Brain microvascular endothelial cell (primary cell): ENCODE measurements at regions not wholly inside any gene's neighbourhood (a gene's known extent, or its start where the extent isn't known, plus 50 kb on each side); places are given as distances from the start of the nearest gene placed in this dataset.

ENCODE experiments used
- DNase-seq: peaks from one replicate; pipeline ENCODE4 v3.0.0-alpha.2; 2020
- H3K27ac ChIP-seq: fragments of 250-450 bp; sonication (Bioruptor Pico); 2 replicates; pipeline ENCODE4 v1.5.1; 2020; ENCODE audit warnings: mild to moderate bottlenecking, moderate library complexity
- H3K27me3 ChIP-seq: fragments of 250-450 bp; sonication (Bioruptor Pico); replicated peaks from 2 replicates; pipeline ENCODE4 v1.5.1; 2020; ENCODE audit warnings: mild to moderate bottlenecking
- H3K36me3 ChIP-seq: fragments of 250-450 bp; sonication (Bioruptor Pico); replicated peaks from 2 replicates; pipeline ENCODE4 v1.5.1; 2020; ENCODE audit warnings: mild to moderate bottlenecking
- H3K4me3 ChIP-seq: 2 replicates; pipeline ENCODE4 v1.5.1; 2011; ENCODE audit warnings: low read depth, mild to moderate bottlenecking, control low read depth, low read length, moderate library complexity
- CTCF ChIP-seq: IDR thresholded peaks from 2 replicates; pipeline ENCODE4 v1.5.1; 2011; ENCODE audit warnings: low read depth, mild to moderate bottlenecking, moderate library complexity, low read length, control low read depth, inconsistent platforms; ENCODE audit errors: missing control alignments
- in situ Hi-C: cut with HindIII; loops from 2 replicates; pipeline ENCODE4 v1.10.0; 2017; ENCODE audit warnings: low sequenced_read_pairs, low pct_ligation_motif_present

- no peak overlapping the region for H3K4me3 ChIP-seq
- H3K27ac ChIP-seq = no peak overlapping the region
- peak; percentile 86 for TF ChIP-seq CTCF
- no peaks in the 10 kb centered on the region for H3K36me3 ChIP-seq
- in situ Hi-C loops = no loop called here
- DNase-seq = peak; percentile 69
- H3K27me3 ChIP-seq = no peaks in the 10 kb centered on the region
Observed at GRCh38 chrX:46408553-46409407, 136.4 kb downstream of the ZNF674 start.

- Histone ChIP-seq H3K27ac (no peak overlapping the region), H3K27me3 (no peaks in the 10 kb centered on the region), H3K4me3 (no peak overlapping the region), H3K36me3 (no peaks in the 10 kb centered on the region)
- no peak for DNase-seq
- in situ Hi-C loops = no loop called here
- no peak for TF ChIP-seq CTCF
Observed at GRCh38 chrX:46407753-46408130, 137.5 kb downstream of the ZNF674 start.

DNA sequence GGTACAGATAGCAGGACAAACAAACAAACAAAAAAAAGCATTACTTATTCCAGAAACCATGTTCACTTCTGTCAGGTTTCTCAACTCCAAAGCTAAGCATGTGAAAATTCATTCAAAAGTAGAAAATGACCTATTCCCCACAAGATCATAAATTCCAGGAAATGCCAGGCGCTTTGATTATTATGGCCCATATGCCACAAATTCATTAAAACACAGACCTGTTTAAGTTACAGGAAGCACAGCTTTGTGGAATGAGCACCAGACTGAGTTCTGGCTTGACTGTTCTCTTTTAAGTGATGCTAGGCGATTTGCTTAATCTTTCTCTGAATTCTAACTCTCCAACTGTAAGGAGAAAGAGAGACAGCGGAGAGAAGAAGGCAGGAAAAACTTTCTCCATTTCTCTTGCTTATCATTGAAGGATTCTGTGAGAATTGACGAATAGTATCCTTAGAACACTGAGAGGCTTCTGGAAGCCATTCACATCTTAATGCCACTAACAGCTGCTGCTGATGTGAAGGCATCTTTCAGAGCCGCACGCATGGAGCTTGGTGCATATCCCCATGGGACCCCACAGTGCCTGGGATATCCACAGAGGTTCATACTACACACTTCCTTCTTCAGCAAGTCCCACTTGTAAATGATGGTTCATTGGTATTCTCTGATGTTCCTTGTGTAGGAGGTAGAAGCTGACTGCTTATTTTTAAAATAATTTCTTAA is 138.0 kb downstream of the ZNF674 start:
- TF ChIP-seq CTCF = no peak
- DNase-seq = no peak
- in situ Hi-C loops = no loop called here

DNA sequence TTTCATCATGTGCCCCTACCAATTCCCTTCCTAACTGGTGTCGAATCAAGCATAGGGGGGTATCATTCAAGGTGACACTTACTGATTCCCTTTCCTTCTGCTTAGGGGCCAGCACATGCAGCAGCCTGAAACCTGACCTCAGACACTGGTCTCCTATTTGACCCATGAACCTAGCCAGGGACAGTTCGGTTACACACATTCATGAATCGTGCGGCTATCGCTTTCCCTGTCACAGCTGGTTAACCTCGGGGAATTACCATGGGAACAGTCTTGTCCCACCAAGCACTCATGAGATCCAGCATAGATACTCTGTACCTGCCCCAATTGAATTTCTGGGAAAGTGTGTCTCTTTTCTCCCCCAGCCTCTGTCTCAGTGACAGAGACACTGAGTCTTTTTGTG is 140.4 kb downstream of the ZNF674 start:
- H3K27me3 ChIP-seq = no peaks in the 10 kb centered on the region
- in situ Hi-C loops = no loop called here
- no peak overlapping the region for H3K4me3 ChIP-seq
- H3K27ac ChIP-seq = no peak overlapping the region
- no peak for DNase-seq
- no peaks in the 10 kb centered on the region for H3K36me3 ChIP-seq
- TF ChIP-seq CTCF = no peak

More for the DNA sequence above, 138.0 kb downstream of the ZNF674 start:
- no peaks in the 10 kb centered on the region for H3K36me3 ChIP-seq
- H3K4me3 ChIP-seq = no peak overlapping the region
- H3K27ac ChIP-seq = no peak overlapping the region
- no peaks in the 10 kb centered on the region for H3K27me3 ChIP-seq

- TF ChIP-seq CTCF = no peak
- Histone ChIP-seq H3K36me3 (no peaks in the 10 kb centered on the region), H3K4me3 (no peak overlapping the region), H3K27ac (no peak overlapping the region), H3K27me3 (no peaks in the 10 kb centered on the region)
- DNase-seq = no peak
- in situ Hi-C loops = no loop called here
Observed at GRCh38 chrX:46400530-46401443, 144.4 kb downstream of the ZNF674 start.
